Mesodermal cell (in vitro differentiated cells): ENCODE measurements at regions not wholly inside any gene's neighbourhood (a gene's known extent, or its start where the extent isn't known, plus 50 kb on each side); places are given as distances from the start of the nearest gene placed in this dataset.
"Not testable (repeated sequence)": the region's sequence is repeated elsewhere in the genome, so short reads cannot be mapped to it uniquely, and the experiment has no call there.

Source experiments
- H3K27ac ChIP-seq: 2 replicates; pipeline ENCODE4 v1.7.0; 2013; ENCODE audit warnings: mild to moderate bottlenecking, low read depth, low read length, moderate library complexity; ENCODE audit not compliant: severe bottlenecking
- H3K36me3 ChIP-seq: 2 replicates; pipeline ENCODE4 v1.7.1; 2013; ENCODE audit warnings: mild to moderate bottlenecking, low read length, moderate library complexity; ENCODE audit not compliant: control insufficient read depth, insufficient read depth
- H3K4me1 ChIP-seq: one replicate; pipeline ENCODE4 v1.7.1; 2013; ENCODE audit warnings: mild to moderate bottlenecking, low read length; ENCODE audit not compliant: insufficient read depth, control insufficient read depth, poor library complexity, severe bottlenecking
- H3K4me3 ChIP-seq: 2 replicates; pipeline ENCODE4 v1.7.0; 2013; ENCODE audit warnings: low read length, control low read depth, mild to moderate bottlenecking; ENCODE audit not compliant: insufficient read depth, poor library complexity, severe bottlenecking; ENCODE audit errors: extremely low read depth
- H3K9me3 ChIP-seq: 2 replicates; pipeline ENCODE4 v1.7.1; 2013; ENCODE audit warnings: mild to moderate bottlenecking, low read length, moderate library complexity; ENCODE audit not compliant: control insufficient read depth
- WGBS, 2 experiments: methylation state at CpG; one replicate each; pipeline ENCODE4 v1.1.5; 2013; ENCODE audit warnings: missing lambda C conversion rate in 2 of 2; ENCODE audit not compliant: insufficient coverage in 2 of 2; 5-methylcytosine and 5-hydroxymethylcytosine counted together

GRCh38 chr6:120930500-120930899 is 403.8 kb downstream of the TBC1D32 start:
- not testable (repeated sequence) for H3K9me3 ChIP-seq, H3K36me3 ChIP-seq, H3K4me3 ChIP-seq, H3K4me1 ChIP-seq, H3K27ac ChIP-seq
- WGBS, 2 experiments: 66 to 76% methylated on average over 2 of the region's 4 CpGs

GRCh38 chr6:120924214-120924613 is 410.1 kb downstream of the TBC1D32 start:
- H3K36me3 ChIP-seq: no peaks in the 10 kb centered on the region
- no peaks in the 10 kb centered on the region for H3K4me1 ChIP-seq
- no peak overlapping the region for H3K27ac ChIP-seq
- no peaks in the 10 kb centered on the region for H3K9me3 ChIP-seq
- WGBS, 2 experiments: 80 to 88% methylated on average over 1 to 2 of the region's 2 CpGs
- H3K4me3 ChIP-seq: no peak overlapping the region

DNA sequence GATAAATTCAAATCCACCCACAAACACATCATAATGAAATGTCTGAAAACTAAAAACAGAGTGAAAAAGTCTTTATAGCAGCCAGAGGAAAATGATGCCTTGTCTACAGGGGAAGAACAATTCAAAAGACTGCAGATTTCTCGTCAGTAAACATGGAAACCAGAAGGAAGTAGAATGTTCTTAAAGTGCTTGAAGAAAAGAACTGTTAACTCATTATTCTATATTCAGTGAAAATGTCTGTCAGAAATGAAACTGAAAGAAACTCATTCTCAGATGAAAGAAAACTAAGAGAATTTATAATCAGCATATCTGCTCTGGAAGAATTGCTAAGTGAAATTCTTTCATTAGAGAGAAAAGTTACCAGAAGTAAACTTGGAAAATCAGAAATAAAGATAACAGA is 416.1 kb downstream of the TBC1D32 start:
- no CpG with 5 or more reads among the region's 1 CpG for whole genome bisulfite sequencing, 2 experiments

GRCh38 chr6:120916844-120917243 is 417.4 kb downstream of the TBC1D32 start:
- 80 to 84% methylated on average over 1 to 2 of the region's 2 CpGs for WGBS, 2 experiments
- H3K36me3 ChIP-seq: no peaks in the 10 kb centered on the region
- no peaks in the 10 kb centered on the region for H3K9me3 ChIP-seq

More for the DNA sequence above, 416.1 kb downstream of the TBC1D32 start:
- Histone ChIP-seq H3K4me1 (no peaks in the 10 kb centered on the region), H3K27ac (no peak overlapping the region), H3K36me3 (no peaks in the 10 kb centered on the region), H3K4me3 (no peak overlapping the region), H3K9me3 (no peaks in the 10 kb centered on the region)

DNA sequence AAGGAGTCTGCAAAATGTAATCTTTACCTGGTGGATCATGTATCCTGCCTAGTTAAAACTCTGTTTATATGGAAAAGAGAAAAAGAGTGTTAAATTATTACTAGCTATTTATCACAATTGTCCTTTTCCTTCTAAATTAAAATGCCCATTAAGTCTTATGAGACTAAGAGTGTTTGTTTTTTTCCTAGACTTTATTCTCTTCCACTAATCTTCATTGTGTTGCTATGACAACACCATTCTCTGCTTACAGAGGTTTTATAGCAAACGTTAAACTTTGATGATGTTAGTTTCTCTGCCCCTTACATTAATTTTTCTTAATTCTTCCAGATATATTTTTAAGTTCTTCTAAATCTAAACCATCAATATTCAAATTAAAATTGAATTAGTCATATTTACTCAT is 420.8 kb downstream of the TBC1D32 start:
- no peak overlapping the region for H3K4me3 ChIP-seq
- no peaks in the 10 kb centered on the region for H3K9me3 ChIP-seq
- H3K27ac ChIP-seq: no peak overlapping the region
- no CpG with 5 or more reads among the region's 1 CpG for WGBS, 2 experiments
- no peaks in the 10 kb centered on the region for H3K36me3 ChIP-seq
- H3K4me1 ChIP-seq: no peaks in the 10 kb centered on the region

More at GRCh38 chr6:120916844-120917243, 417.4 kb downstream of the TBC1D32 start:
- H3K4me1 ChIP-seq: no peaks in the 10 kb centered on the region
- H3K27ac ChIP-seq: no peak overlapping the region
- no peak overlapping the region for H3K4me3 ChIP-seq

- H3K27ac ChIP-seq: no peak overlapping the region
- H3K4me3 ChIP-seq: no peak overlapping the region
- H3K9me3 ChIP-seq: no peaks in the 10 kb centered on the region
- WGBS, 2 experiments: 100% methylated on average over 1 of the region's 5 CpGs
- H3K4me1 ChIP-seq: no peaks in the 10 kb centered on the region
- H3K36me3 ChIP-seq: no peaks in the 10 kb centered on the region
Observed at GRCh38 chr6:120908767-120909166, 425.5 kb downstream of the TBC1D32 start.

- H3K36me3 ChIP-seq: no peaks in the 10 kb centered on the region
- no CpG with 5 or more reads among the region's 2 CpGs for WGBS, 2 experiments
Observed at GRCh38 chr6:120903836-120904235, 430.4 kb downstream of the TBC1D32 start.

GRCh38 chr6:120899932-120900331 is 434.3 kb downstream of the TBC1D32 start:
- Histone ChIP-seq H3K27ac (no peak overlapping the region), H3K36me3 (no peaks in the 10 kb centered on the region), H3K9me3 (no peaks in the 10 kb centered on the region), H3K4me3 (no peak overlapping the region), H3K4me1 (no peaks in the 10 kb centered on the region)

More at GRCh38 chr6:120903836-120904235, 430.4 kb downstream of the TBC1D32 start:
- Histone ChIP-seq H3K9me3 (no peaks in the 10 kb centered on the region), H3K4me1 (no peaks in the 10 kb centered on the region), H3K4me3 (no peak overlapping the region), H3K27ac (no peak overlapping the region)

- Histone ChIP-seq H3K27ac (no peak overlapping the region), H3K4me3 (no peak overlapping the region), H3K4me1 (no peaks in the 10 kb centered on the region), H3K9me3 (peaks cover 5% of the 10 kb centered on the region), H3K36me3 (no peaks in the 10 kb centered on the region)
- WGBS, 2 experiments: no CpG with 5 or more reads among the region's 1 CpG
Observed at GRCh38 chr6:120894077-120894476, 440.2 kb downstream of the TBC1D32 start.

- Histone ChIP-seq H3K9me3 (no peaks in the 10 kb centered on the region), H3K4me3 (no peak overlapping the region), H3K27ac (no peak overlapping the region), H3K4me1 (no peaks in the 10 kb centered on the region), H3K36me3 (no peaks in the 10 kb centered on the region)
- WGBS, 2 experiments: no CpG with 5 or more reads among the region's 1 CpG
Observed at GRCh38 chr6:120876931-120877330, 457.3 kb downstream of the TBC1D32 start.

DNA sequence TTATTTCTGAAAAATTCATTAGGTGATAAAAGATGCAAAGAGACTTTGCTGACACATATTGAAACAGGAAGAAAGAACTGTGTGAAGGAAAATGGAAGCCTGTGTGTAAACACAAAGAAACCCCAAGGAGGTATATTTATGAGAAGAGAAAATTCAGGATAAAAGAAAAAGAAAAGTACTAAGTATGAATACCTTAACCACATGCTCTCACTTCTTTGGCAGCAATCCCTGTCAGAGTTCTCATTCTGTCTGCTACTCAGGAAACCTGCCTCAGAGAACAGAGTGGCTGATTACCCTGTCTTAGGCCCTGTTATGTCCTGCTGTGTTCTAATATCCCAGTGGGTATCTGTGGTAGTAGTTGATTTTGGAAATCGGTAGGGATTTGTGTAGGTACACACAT is 457.9 kb downstream of the TBC1D32 start:
- no CpG with 5 or more reads among the region's 1 CpG for WGBS, 2 experiments
- H3K4me3 ChIP-seq: no peak overlapping the region
- no peak overlapping the region for H3K27ac ChIP-seq
- no peaks in the 10 kb centered on the region for H3K36me3 ChIP-seq
- no peaks in the 10 kb centered on the region for H3K4me1 ChIP-seq
- no peaks in the 10 kb centered on the region for H3K9me3 ChIP-seq

DNA sequence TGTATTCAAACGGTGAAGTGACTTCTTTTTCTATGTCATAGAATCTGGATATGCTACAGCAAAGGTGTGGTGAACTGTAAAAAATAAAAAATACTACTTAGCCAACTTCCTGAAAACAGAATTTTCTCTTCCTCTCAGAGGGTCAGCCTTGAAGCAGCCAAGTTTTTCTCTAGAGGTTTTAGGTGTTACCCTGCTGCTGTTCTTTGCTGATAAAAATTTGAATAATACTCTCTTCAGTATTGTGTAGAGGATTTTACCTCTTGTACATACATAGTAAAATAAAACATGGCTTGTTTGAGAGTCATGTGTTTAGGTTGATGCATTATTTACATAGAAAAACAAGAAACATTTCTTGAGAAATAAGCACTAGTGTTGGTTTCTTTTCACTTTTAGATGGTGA is 458.4 kb downstream of the TBC1D32 start:
- no peak overlapping the region for H3K4me3 ChIP-seq
- H3K9me3 ChIP-seq: no peaks in the 10 kb centered on the region
- no peaks in the 10 kb centered on the region for H3K4me1 ChIP-seq
- H3K27ac ChIP-seq: no peak overlapping the region
- no CpG with 5 or more reads among the region's 1 CpG for WGBS, 2 experiments
- H3K36me3 ChIP-seq: no peaks in the 10 kb centered on the region
